Lower leg skin (tissue), 3 donors: ENCODE measurements at regions not wholly inside any gene's neighbourhood (a gene's known extent, or its start where the extent isn't known, plus 50 kb on each side); places are given as distances from the start of the nearest gene placed in this dataset.

ENCODE experiments used
- POLR2A ChIP-seq, 2 donors: fragments of 450-650 bp; IDR thresholded peaks; one replicate each; pipeline ENCODE4 v1.6.1; 2016 to 2017; ENCODE audit warnings: antibody characterized with exemption in 2 of 2, mild to moderate bottlenecking in 1 of 2, moderate library complexity in 1 of 2
- TF ChIP-seq, protein P1 (sequence below), 3 donors: fragments of 450-650 bp; IDR thresholded peaks; one replicate each; pipeline ENCODE4 v1.5.1; 2016; ENCODE audit warnings: antibody characterized with exemption in 3 of 3, mild to moderate bottlenecking in 3 of 3, moderate library complexity in 2 of 3

DNA sequence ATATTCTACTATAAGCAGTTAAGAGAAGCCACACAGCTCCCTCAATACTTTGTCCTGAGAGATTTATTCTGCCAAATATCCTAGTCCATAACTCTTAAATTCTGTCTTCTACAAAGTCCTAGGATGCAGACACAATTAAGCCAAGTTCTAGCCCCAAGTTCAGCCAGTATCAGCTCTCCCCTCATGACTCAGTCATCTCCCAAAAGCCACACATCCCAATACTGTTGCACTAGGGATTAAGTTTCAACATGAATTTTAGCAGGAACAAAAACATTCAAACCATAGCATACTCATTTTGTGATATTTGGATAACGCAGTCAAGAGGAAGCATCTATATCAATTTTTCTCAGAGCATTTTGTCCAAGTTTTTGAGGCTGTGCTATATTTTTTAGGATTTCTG, 277.4 kb downstream of the FZD1 start:
- TF ChIP-seq, protein P1, sequence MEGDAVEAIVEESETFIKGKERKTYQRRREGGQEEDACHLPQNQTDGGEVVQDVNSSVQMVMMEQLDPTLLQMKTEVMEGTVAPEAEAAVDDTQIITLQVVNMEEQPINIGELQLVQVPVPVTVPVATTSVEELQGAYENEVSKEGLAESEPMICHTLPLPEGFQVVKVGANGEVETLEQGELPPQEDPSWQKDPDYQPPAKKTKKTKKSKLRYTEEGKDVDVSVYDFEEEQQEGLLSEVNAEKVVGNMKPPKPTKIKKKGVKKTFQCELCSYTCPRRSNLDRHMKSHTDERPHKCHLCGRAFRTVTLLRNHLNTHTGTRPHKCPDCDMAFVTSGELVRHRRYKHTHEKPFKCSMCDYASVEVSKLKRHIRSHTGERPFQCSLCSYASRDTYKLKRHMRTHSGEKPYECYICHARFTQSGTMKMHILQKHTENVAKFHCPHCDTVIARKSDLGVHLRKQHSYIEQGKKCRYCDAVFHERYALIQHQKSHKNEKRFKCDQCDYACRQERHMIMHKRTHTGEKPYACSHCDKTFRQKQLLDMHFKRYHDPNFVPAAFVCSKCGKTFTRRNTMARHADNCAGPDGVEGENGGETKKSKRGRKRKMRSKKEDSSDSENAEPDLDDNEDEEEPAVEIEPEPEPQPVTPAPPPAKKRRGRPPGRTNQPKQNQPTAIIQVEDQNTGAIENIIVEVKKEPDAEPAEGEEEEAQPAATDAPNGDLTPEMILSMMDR (IDR thresholded peaks at IDR 0.05), result no peak
- TF ChIP-seq POLR2A (IDR thresholded peaks at IDR 0.05), result no peak
